NCI-H187 treated with DMSO at 0.1 percent for 48 hours (cell line): ENCODE measurements at regions not wholly inside any gene's neighbourhood (a gene's known extent, or its start where the extent isn't known, plus 50 kb on each side); places are given as distances from the start of the nearest gene placed in this dataset.
"Not testable (repeated sequence)": the region's sequence is repeated elsewhere in the genome, so short reads cannot be mapped to it uniquely, and the experiment has no call there.

ENCODE experiments used
- DNase-seq: peaks from one replicate; lab custom pipeline; 2025; lab: John Stamatoyannopoulos, UW

DNA sequence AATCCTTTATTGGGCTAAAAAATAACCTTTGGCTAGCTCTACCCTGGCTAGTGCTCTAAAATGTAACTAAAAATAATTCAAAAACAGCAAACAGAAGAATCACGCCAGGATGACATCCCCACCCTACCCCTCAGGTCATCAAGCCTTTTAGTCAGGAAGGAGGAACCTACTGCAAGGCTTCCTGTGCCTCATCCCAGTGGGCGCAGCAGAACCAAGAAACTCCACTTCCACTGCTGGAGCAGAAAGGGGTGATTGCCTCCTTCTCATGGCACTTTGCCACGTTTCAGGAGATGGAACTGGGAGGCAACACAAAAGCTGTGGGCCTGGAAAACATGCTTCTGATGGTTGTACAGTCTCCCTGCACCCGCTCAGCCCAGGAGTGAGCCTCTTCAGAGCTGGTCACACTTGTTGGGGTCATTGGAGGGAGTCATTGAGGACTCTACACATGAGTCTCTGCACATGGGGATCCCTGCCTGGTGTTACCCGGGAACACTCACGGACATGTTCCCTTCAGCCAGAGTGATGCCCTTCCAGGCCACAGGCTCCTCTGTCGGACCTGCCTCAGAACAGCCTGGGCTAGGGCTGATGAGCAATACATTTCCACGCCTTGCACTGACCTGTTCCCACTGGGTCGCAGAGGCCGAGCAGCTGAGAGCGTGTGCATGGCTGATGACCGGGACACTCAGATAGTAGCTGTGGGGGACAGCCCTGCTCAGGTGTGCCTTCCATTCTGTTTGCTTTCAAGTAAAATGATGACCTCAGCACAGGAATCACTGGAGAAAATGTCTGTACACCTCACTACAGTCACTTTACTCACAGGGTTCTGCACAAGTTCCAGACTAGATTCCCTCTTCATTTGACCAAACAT, 355.3 kb downstream of the FGFR2 start:
- DNase-seq: no peak

DNA sequence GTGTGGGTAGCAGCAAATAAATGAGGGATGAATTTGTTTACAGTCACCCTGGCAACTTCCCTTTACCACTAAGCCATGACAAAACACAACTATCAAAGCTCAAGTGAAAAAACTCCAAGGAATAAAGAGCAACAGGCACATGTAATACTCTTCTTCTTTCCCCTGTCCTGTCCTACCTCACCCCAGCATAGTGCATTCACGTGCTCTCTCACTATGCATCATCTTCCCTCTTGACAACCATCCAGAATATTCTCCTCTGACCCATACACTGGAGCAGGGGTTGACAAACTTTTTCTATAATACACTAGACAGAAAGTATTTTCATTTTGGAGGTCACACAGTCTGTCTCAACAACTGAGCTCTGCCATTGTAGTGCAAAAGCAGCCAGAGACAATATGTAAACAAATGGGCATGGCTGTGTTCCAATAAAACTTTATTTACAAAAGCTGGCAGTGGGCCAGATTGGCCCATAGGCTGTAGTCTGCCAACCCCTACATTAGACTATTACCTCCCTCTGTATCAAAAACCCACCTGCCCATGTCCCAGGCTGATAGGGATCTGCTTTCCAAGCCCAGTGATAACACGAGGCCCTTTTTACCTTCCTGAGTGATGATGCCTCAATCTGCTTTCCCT, 354.5 kb downstream of the FGFR2 start:
- no peak for DNase-seq

GRCh38 chr10:121244818-121245217, 353.4 kb downstream of the FGFR2 start:
- no peak for DNase-seq

DNA sequence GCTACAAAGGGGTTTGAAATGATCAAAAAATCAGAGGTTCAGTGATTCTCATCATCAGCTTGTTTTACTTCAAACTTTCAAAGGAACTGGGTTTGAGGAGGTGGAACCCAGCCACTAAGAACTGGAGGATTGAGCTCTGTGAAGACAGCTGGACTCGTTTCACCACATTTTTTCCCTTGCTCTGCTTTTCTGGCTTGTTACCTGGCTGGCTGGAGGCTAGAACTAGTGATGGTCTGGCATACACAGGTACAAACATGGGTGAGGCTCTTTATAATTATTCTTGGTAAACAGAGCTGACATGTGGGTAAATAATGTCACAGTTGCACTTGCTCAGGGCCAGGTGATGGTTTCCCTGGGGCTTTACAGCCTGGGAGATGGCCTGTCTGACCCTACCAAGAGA, 352.5 kb downstream of the FGFR2 start:
- no peak for DNase-seq

DNA sequence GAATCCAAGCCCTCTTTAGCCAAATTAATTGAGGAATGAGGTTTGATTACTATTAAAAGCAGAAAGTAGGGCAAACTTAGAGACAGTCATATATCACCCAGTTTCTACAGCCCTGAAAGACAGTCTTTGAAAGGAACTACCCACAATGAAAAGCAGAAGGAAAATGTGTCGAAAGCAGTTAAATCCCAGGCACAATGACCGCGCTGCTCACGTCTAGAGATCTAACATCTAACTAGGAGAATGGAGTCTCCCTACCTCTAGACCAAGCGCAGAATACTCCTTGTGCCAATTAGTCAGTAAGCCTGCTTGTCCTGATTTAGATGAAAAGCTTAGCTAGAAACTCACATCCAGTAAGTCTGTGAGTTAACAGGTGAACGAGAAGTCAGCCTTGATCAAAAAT, 350.0 kb downstream of the FGFR2 start:
- DNase-seq: no peak

GRCh38 chr10:121250995-121251764, 347.1 kb downstream of the FGFR2 start:
- no peak for DNase-seq

GRCh38 chr10:121252756-121253155, 345.5 kb downstream of the FGFR2 start:
- DNase-seq: no peak

GRCh38 chr10:121260377-121260776, 337.9 kb downstream of the FGFR2 start:
- no peak for DNase-seq

DNA sequence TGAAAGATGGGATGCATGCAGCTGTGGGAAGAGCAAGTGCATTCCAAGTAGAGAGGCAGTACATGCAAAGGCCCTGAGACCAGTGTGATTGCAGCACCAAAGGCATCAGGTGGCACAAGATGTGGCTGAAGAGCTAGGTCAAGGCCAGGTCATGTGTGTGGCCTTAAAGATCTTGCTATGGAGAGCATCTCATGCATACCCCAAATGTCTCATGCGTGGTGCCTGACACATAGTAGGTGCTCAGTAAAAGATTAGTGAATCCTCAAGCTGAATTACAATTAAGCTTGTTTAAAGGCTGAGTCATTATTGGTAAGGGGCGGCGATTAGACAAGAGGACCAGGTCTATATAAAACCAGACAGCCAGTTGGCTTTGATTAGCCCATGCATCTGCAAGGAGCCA, 336.6 kb downstream of the FGFR2 start:
- DNase-seq: no peak

- no peak for DNase-seq
These were observed 335.3 kb downstream of the FGFR2 start for GRCh38 chr10:121262774-121263430.

GRCh38 chr10:121263431-121263783, 334.8 kb downstream of the FGFR2 start:
- DNase-seq: no peak

DNA sequence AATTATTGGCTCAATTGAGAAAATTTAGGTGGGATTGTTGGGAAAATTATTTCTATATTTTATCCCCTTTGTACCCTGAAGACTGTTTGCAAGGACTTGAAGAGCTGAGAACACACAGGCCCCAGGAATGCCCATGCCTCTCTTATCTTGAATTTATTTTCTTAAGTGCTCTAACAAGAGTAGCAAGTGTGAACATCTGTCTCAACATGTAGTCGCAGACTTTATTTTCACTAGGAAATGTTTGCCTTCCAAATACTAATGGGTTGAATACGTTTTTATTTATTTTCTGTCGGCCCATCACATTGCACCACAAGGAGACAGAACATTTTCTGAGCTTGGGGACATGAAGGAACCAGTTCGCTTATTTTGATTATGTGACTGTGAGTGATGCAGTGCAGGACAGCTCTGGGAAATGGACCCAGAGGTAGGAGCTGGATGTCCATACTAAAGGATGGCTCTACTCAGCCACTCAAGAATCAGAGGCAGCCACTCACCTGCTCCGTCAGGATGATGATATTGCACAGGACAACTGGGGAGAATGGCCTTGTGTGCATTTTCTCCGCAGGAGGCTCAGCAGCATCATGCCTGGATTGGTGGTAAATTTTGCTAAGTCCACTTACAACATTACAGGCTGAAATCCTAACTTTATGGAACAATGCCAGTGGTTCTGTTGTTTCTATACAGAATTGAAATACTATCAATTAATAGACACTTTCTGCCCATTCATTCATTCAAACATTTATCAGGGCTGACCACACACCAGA, 332.7 kb downstream of the FGFR2 start:
- DNase-seq: no peak

- DNase-seq: no peak
These were observed 331.9 kb downstream of the FGFR2 start for GRCh38 chr10:121266370-121266769.

- no peak for DNase-seq
These were observed 330.8 kb downstream of the FGFR2 start for GRCh38 chr10:121267236-121268003.

DNA sequence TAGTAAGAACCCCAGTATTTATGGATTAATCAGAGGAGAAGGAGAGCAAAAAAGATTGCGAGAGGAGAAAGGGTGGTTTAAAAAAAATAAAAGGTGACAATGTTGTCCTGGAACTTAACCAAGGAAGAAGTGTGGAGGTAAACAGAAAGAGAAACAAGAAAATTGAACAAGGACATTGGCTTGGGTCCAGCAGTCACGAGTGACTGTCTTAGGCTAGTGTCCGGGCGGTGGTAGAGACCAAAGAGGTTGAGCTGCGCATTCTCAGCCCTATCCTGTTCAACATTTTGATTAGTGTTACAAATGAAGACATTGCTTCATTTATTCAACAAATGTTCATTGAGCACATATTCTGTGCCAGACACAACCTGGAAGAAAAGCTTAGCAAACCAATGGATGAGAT, 329.9 kb downstream of the FGFR2 start:
- no peak for DNase-seq

DNA sequence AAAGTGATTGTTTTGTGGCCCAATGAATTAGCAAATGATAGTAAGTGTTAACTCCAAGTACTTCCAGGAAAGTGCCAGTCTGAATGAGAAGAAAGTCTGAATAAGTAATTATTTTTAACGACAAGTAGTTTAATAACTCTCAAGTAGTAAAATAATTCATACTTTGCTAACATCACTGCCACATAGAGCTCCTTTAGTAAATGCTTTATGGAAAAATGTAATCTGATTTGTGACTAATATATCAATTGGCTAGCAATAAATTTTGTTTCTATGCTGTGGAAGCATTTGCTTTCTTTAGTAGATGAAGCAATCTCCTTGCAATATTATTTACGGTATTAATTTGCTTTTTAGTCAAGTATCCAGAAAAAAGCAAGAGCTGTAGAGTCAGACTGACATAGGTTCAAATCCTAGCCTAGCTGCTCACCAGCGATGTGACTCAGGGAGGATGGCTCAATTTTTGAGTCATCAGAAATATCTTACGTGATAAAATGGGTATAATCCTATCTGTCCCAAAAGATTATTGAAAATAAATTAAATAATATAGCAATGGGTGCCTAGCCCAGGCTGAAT, 329.3 kb downstream of the FGFR2 start:
- DNase-seq: no peak

- DNase-seq: no peak
These were observed 327.3 kb downstream of the FGFR2 start for GRCh38 chr10:121270906-121271305.

- DNase-seq: no peak
These were observed 322.2 kb downstream of the FGFR2 start for GRCh38 chr10:121276046-121276445.

DNA sequence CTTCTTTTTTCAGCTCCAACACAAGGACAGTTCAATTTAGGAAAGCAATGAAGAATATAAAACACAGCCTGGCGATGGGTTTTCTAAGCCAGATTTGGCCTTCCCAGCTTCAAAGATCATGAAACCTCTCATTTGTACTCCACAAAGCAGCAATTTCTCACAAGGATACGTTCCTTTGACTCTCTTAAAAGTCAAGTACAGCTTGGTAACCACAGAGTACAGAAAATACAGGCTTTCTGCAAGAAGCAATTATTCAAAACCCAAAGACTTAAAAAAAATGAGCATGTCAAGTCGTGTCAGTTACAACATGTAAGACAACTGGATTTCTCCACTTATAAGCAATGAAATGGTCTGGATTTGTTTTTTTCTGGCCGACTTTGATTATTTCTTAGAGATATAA, 321.4 kb downstream of the FGFR2 start:
- no peak for DNase-seq

GRCh38 chr10:121278386-121278785, 319.9 kb downstream of the FGFR2 start:
- not testable (repeated sequence) for DNase-seq

GRCh38 chr10:121281576-121281975, 316.7 kb downstream of the FGFR2 start:
- no peak for DNase-seq
